ENCODE measurements at regions not wholly inside any gene's neighbourhood (a gene's known extent, or its start where the extent isn't known, plus 50 kb on each side); places are given as distances from the start of the nearest gene placed in this dataset.
"Not testable (repeated sequence)": the region's sequence is repeated elsewhere in the genome, so short reads cannot be mapped to it uniquely, and the experiment has no call there.

- no peak for DNase-seq
Observed at GRCh38 chr2:210730672-210731071, 174.3 kb downstream of the CPS1 start.

GRCh38 chr2:210746826-210747225 is 190.4 kb downstream of the CPS1 start:
- peak; percentile 12 for DNase-seq

- no peak for DNase-seq
Observed at GRCh38 chr2:210752532-210752931, 196.1 kb downstream of the CPS1 start.

- DNase-seq: no peak
Observed at GRCh38 chr2:210753386-210753785, 197.0 kb downstream of the CPS1 start.

- no peak for DNase-seq
Observed at GRCh38 chr2:210756855-210757254, 200.5 kb downstream of the CPS1 start.

GRCh38 chr2:210762604-210763588 is 206.5 kb downstream of the CPS1 start:
- DNase-seq: no peak

GRCh38 chr2:210768329-210768910 is 212.0 kb downstream of the CPS1 start:
- no peak for DNase-seq

- DNase-seq: no peak
Observed at GRCh38 chr2:210776756-210777155, 220.4 kb downstream of the CPS1 start.

DNA sequence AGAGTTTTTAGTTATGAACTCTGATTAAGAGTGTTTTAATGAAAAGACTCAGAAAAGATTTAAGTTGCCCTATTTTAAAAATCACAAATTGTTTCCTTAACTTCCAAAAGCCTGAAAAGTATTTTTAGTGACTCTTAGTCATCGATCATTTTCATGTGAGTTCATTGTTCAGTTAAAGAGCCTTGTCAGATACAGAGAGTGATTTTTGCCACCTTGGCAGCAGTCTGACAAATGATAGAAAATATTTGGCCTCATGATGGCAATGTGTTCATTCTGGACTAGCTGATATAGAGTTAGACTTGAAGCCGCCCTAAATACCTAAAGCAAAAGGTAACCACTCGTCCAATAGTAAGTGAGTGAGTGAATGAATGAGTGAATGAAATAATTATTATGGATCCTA is 225.8 kb downstream of the CPS1 start:
- no peak for DNase-seq

DNA sequence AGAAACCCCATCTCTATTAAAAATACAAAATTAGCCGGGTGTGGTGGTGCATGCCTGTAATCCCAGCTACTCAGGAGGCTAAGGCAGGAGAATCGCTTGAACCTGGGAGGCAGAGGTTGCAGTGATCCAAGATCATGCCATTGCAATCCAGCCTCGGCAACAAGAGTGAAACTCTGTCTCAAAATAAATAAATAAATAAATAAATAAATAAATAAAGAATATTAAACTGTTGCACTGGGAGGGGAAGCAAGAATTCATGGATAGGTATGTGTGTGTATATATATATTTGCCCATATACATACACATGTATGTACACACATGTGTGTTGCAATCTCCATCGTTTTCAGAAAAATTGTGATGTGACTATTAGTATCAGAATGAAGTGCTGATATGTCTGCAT is 231.4 kb downstream of the CPS1 start:
- DNase-seq: not testable (repeated sequence)

- no peak for DNase-seq
Observed at GRCh38 chr2:210792000-210792399, 235.6 kb downstream of the CPS1 start.

DNA sequence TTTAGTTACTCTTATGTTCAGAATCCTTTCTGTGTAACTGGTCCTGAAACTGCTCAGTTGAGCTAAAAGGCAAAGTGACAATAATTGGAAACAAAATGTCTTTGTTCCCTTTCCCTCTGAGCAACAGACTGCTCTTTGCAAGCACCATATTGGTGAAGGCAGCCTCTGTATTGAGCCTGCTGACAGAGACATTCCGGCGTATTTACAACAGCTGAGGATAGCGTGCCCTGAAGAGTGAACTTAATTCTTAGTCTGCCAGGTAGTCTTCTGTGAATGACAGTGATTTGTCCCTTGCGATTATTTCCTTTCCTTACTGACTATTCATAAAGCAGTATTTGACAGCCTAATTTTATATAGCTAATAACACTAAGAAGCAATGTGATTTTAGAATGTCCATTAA is 239.1 kb downstream of the CPS1 start:
- no peak for DNase-seq

DNA sequence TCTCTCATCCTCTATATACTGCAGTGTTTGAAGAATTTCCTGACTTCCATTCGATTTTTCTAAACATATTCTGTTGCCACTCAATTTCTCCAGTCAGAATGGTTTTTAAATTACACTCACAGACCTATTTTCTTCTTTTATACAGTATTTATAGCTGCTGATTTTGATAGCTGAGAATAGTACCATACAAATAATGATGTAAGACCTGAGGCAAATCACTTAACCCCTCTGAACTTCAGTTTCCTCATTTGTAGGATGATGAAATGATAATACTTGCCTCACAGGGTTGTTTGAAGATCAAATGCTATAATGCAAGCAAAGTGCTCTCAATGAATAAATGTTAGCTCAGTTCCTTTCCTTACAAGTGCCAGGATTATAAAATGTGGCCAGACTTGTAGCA is 241.8 kb downstream of the CPS1 start:
- no peak for DNase-seq

- DNase-seq: no peak
Observed at GRCh38 chr2:210814251-210815025, 258.0 kb downstream of the CPS1 start.

DNA sequence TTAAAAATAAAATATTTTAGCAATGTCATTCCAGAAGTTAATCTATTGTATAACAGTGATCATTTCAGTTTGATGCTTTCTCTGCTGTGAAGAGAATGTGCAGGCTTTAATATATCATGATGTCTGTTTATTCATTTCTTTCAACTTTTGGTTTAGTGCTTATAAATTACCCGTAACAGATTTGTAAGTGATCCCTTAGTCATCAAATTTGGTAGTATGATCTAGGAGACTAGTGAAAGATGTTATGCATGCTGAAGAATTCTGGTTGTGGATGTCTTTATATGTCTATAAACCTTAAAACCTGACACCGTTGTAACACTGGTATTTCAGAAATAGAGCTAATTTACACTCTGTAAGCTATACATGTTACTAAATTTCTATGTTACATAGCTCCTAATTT is 260.4 kb downstream of the CPS1 start:
- no peak for DNase-seq

GRCh38 chr2:210818473-210818872 is 262.1 kb downstream of the CPS1 start:
- DNase-seq: no peak

DNA sequence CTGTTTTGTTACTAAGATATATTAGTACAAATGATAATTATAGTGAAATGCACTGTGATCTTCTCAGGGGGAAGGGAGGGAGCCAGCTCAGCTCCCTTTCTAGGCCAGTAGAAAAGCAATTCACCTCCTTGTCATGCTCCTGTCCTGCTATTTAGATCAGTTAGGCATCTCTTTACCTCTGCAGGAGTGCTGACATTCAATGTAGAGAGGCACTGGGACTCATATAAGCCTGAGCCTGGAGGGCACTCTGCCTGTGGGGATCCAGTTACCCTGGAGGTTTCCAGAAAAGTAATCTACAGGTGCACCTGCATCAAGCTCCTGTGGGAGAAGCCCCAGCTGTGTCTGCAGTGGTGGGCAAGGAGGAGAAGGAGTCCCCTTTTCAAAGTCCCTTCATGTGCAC is 277.0 kb downstream of the CPS1 start:
- no peak for DNase-seq

DNA sequence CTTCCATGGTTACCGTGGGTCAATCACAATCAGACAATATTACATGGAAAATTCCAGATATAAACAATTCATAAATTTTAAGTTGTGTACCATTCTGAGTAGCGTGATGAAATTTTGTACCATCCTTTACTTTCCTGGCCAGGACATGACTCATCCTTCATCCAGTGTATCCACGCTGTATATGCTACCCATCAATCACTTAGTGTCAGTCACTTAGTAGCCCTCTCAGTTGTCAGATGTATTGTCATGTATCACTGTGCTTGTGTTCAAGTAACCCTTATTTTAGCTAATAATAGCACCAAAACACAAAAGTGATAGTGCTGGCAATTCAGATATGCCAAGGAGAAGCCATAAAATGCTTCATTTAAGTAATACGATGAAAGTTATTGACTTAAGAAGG is 282.6 kb downstream of the CPS1 start:
- DNase-seq: no peak

DNA sequence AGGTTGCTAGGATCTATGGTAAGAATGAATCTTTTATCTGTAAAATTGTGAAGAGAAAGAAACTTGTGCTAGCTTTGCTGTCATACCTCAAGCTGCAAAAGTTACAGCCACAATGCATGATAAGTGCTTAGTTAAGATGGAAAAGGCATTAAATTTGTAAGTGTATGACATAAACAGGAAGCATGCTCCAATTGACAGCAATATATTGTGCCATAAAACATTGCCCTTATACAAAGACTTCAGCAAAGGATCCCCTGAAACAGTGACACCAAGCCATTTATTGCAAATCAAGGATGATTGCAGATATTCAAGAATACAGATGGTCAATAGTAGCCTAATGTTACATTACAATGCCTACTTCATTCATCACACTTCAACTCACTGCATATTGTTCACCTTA is 283.1 kb downstream of the CPS1 start:
- no peak for DNase-seq

DNA sequence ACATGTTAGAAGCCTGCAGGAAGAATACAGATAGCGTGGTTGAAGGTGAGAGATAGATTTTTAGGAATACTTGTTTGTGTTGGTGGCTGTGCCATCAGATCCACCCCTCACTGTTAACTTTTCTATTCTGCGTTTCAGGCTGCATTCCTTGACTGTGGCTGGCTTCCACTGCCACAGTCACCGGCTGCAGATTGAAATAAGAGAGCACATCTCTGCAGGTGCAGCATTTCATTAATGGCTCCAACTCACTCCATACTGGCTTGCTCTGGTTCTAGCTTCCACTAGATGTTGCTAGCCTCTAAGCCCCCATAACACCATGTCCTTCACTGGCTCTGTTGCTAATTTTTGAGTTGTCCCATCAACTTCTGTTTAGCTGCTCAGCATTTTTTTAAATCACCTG is 286.5 kb downstream of the CPS1 start:
- DNase-seq: no peak

- no peak for DNase-seq
Observed at GRCh38 chr2:210844016-210844415, 287.6 kb downstream of the CPS1 start.

DNA sequence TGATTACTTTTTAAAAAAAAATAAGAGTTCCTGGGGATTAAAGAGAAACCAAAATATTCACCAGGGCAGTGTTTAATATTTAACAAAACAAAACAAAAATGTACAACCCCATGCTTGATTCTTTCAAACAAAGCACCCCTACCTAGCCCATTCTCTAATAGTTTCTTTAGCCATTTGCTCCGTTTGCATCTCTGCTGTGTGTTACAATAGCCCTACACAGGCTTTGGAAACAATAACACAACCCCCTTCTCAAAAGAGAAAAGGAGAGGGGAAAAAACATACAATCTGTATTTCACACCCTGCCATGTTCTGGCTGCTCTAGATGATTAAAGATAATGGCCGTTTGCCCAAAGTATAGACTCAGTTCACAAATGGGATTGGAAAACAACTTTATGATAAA is 302.9 kb downstream of the CPS1 start:
- DNase-seq: no peak

DNA sequence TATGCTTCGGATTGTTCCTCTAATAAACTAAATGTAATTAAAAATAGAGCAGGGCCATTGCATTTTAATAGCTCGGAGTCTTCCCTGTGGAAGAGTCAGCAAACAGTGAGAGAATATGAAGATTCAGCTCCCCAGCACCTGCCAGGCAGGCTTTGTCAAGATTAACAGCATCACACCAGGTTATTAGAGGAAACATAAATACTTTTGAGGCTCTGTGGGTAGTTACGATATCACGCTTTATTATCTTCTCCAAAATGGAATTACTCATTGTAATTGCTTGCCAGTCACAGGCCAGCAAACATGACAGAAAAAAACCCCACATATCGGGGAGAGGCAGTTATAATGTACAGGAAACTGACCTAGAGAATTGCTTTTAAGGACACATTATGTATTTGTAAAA is 303.9 kb downstream of the CPS1 start:
- DNase-seq: peak; percentile 93

All from NCI-H1105 treated with DMSO at 0.1 percent for 48 hours (cell line).